ENCODE measurements at regions not wholly inside any gene's neighbourhood (a gene's known extent, or its start where the extent isn't known, plus 50 kb on each side); places are given as distances from the start of the nearest gene placed in this dataset.
"Not testable (repeated sequence)": the region's sequence is repeated elsewhere in the genome, so short reads cannot be mapped to it uniquely, and the experiment has no call there.

DNA sequence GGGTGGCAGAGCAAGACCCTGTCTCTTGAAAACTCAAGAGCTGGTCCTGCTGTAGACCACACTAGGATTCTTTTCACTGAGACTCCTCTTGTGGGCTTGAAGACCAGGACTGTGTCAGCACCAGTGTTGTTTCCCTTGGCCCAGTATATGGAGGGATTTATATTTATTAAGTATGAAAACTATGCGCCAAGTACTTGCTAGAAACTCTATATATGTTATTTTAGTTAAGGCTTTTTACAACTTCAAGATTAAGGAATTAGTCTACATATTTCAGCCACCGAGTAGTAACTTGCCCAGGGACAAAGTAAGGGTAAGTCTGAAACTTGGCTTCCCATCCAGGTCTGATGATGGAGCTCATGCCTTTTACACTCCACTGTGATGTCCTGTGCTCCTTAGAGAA is 488.4 kb downstream of the PCNX1 start:
- DNase-seq: no peak
- H3K27ac ChIP-seq (ENCODE audit: insufficient read depth in 1 of 2, low read depth in 1 of 2, low read length in 2 of 2, poor library complexity in 1 of 2, severe bottlenecking in 2 of 2): no peak overlapping the region
- H3K9me3 ChIP-seq (ENCODE audit: control extremely low read depth in 1 of 5, control insufficient read depth in 4 of 5, insufficient read depth in 2 of 5, low read depth in 1 of 5, low read length in 4 of 5): no peaks in the 10 kb centered on the region
- CTCF ChIA-PET: interaction anchor here (1.8 kb wide), 1 partner anchor 15 kb away, joined by 3 read pairs; no protein-coding TSS in a partner anchor
- H3K36me3 ChIP-seq (ENCODE audit: control insufficient read depth in 4 of 4, insufficient read depth in 4 of 4, low read length in 3 of 4): no peaks in the 10 kb centered on the region
- H3K4me3 ChIP-seq (ENCODE audit: control insufficient read depth in 1 of 7, extremely low read depth in 1 of 7, insufficient read depth in 4 of 7, low read depth in 2 of 7, low read length in 6 of 7): no peak overlapping the region
- peaks cover 7 to 21% (median 19%) of the 10 kb centered on the region in 4 experiments for H3K4me1 ChIP-seq (ENCODE audit: control extremely low read depth in 1 of 4, control insufficient read depth in 4 of 4, insufficient read depth in 4 of 4, low read length in 3 of 4)
- POLR2A ChIA-PET: no interaction called here
- H3K27me3 ChIP-seq (replicated peaks in 2 of 5; ENCODE audit: control insufficient read depth in 4 of 5, insufficient read depth in 5 of 5, low read length in 4 of 5): no peaks in the 10 kb centered on the region
- WGBS (ENCODE audit: insufficient coverage): 100% methylated on average over 1 of the region's 2 CpGs

GRCh38 chr14:71396050-71396677 is 488.9 kb downstream of the PCNX1 start:
- no peak for DNase-seq
- peaks cover 7 to 26% (median 20%) of the 10 kb centered on the region in 4 experiments for H3K4me1 ChIP-seq (ENCODE audit: control extremely low read depth in 1 of 4, control insufficient read depth in 4 of 4, insufficient read depth in 4 of 4, low read length in 3 of 4)
- no peaks in the 10 kb centered on the region for H3K36me3 ChIP-seq (ENCODE audit: control insufficient read depth in 4 of 4, insufficient read depth in 4 of 4, low read length in 3 of 4)
- H3K27ac ChIP-seq (ENCODE audit: insufficient read depth in 1 of 2, low read depth in 1 of 2, low read length in 2 of 2, poor library complexity in 1 of 2, severe bottlenecking in 2 of 2): no peak overlapping the region
- no CpG with 5 or more reads among the region's 3 CpGs for WGBS (ENCODE audit: insufficient coverage)
- H3K9me3 ChIP-seq (ENCODE audit: control extremely low read depth in 1 of 5, control insufficient read depth in 4 of 5, insufficient read depth in 2 of 5, low read depth in 1 of 5, low read length in 4 of 5): no peaks in the 10 kb centered on the region
- ChIA-PET CTCF (interaction anchor here (1.8 kb wide), 1 partner anchor 15 kb away, joined by 3 read pairs; no protein-coding TSS in a partner anchor), POLR2A (no interaction called here)
- no peak overlapping the region for H3K4me3 ChIP-seq (ENCODE audit: control insufficient read depth in 1 of 7, extremely low read depth in 1 of 7, insufficient read depth in 4 of 7, low read depth in 2 of 7, low read length in 6 of 7)
- H3K27me3 ChIP-seq (replicated peaks in 2 of 5; ENCODE audit: control insufficient read depth in 4 of 5, insufficient read depth in 5 of 5, low read length in 4 of 5): no peaks in the 10 kb centered on the region

DNA sequence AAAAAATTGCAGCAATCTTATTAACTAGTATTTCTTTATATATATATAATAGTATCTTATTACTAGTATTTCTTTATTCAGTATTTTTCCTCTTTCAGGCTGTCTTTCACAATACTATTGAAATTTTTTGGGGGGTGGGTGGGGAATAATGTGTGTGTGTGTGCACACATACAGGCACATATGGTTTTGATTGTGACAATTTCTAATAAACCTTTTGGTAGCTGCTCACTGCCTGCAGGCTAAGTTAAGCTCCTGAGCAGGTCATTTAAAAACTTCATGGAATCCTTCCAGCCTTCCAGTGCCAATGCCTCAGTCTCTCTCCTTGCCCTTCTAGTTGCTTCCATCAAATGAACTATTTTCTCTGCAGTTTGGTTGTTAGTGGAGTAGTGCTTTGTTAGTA is 490.1 kb downstream of the PCNX1 start:
- peaks cover 7 to 26% (median 20%) of the 10 kb centered on the region in 4 experiments for H3K4me1 ChIP-seq (ENCODE audit: control extremely low read depth in 1 of 4, control insufficient read depth in 4 of 4, insufficient read depth in 4 of 4, low read length in 3 of 4)

GRCh38 chr14:71398450-71398849 is 491.2 kb downstream of the PCNX1 start:
- 100% methylated on average over 1 of the region's 3 CpGs for WGBS (ENCODE audit: insufficient coverage)
- ChIA-PET CTCF (interaction anchor here (0.7 to 1.7 kb wide), 4 partner anchors 33 to 261 kb away, joined by 3 to 5 read pairs (median 3); no protein-coding TSS in a partner anchor), POLR2A (no interaction called here)
- Histone ChIP-seq H3K36me3 (ENCODE audit: control insufficient read depth in 4 of 4, insufficient read depth in 4 of 4, low read length in 3 of 4) (no peaks in the 10 kb centered on the region), H3K27ac (ENCODE audit: insufficient read depth in 1 of 2, low read depth in 1 of 2, low read length in 2 of 2, poor library complexity in 1 of 2, severe bottlenecking in 2 of 2) (peak overlapping the region; percentile 58 to 78), H3K27me3 (replicated peaks in 2 of 5; ENCODE audit: control insufficient read depth in 4 of 5, insufficient read depth in 5 of 5, low read length in 4 of 5) (no peaks in the 10 kb centered on the region), H3K4me3 (ENCODE audit: control insufficient read depth in 1 of 7, extremely low read depth in 1 of 7, insufficient read depth in 4 of 7, low read depth in 2 of 7, low read length in 6 of 7) (no peak overlapping the region), H3K4me1 (ENCODE audit: control extremely low read depth in 1 of 4, control insufficient read depth in 4 of 4, insufficient read depth in 4 of 4, low read length in 3 of 4) (peaks cover 7 to 26% (median 20%) of the 10 kb centered on the region in 4 experiments), H3K9me3 (ENCODE audit: control extremely low read depth in 1 of 5, control insufficient read depth in 4 of 5, insufficient read depth in 2 of 5, low read depth in 1 of 5, low read length in 4 of 5) (no peaks in the 10 kb centered on the region)
- peak in 1 of 3 donors; percentile 2 for DNase-seq

More for the DNA sequence above, 490.1 kb downstream of the PCNX1 start:
- H3K4me3 ChIP-seq (ENCODE audit: control insufficient read depth in 1 of 7, extremely low read depth in 1 of 7, insufficient read depth in 4 of 7, low read depth in 2 of 7, low read length in 6 of 7): no peak overlapping the region
- CTCF ChIA-PET: interaction anchor here (0.8 kb wide), 1 partner anchor 17 kb away, joined by 3 read pairs; no protein-coding TSS in a partner anchor
- no peaks in the 10 kb centered on the region for H3K9me3 ChIP-seq (ENCODE audit: control extremely low read depth in 1 of 5, control insufficient read depth in 4 of 5, insufficient read depth in 2 of 5, low read depth in 1 of 5, low read length in 4 of 5)
- H3K27ac ChIP-seq (ENCODE audit: insufficient read depth in 1 of 2, low read depth in 1 of 2, low read length in 2 of 2, poor library complexity in 1 of 2, severe bottlenecking in 2 of 2): no peak overlapping the region
- no peaks in the 10 kb centered on the region for H3K36me3 ChIP-seq (ENCODE audit: control insufficient read depth in 4 of 4, insufficient read depth in 4 of 4, low read length in 3 of 4)
- POLR2A ChIA-PET: no interaction called here
- H3K27me3 ChIP-seq (replicated peaks in 2 of 5; ENCODE audit: control insufficient read depth in 4 of 5, insufficient read depth in 5 of 5, low read length in 4 of 5): no peaks in the 10 kb centered on the region
- DNase-seq: no peak

DNA sequence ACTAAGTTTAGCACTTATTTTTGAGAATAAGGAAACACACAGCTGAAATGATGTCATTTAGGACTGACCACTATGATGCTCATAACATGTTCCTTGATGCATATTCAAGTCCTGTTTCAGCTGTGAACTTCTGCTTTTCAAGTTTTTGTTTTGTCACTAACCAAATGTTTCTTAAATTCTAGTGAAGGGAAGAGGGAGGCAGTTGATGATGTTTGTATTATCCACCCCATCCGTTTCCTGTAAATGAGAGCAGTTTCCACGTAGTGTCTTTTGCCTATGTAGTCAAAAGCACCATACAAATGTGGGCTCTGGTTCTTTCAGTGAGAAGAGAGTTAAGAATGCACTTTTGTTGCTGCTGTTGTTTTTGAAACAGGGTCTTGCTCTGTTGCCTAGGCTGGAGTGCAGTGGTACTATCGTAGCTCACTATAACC is 491.8 kb downstream of the PCNX1 start:
- WGBS (ENCODE audit: insufficient coverage): no CpG with 5 or more reads among the region's 3 CpGs
- ChIA-PET CTCF (interaction anchor here (0.7 to 1.7 kb wide), 5 partner anchors 10 to 261 kb away, joined by 3 to 5 read pairs (median 3); no protein-coding TSS in a partner anchor), POLR2A (no interaction called here)
- H3K4me3 ChIP-seq (ENCODE audit: control insufficient read depth in 1 of 7, extremely low read depth in 1 of 7, insufficient read depth in 4 of 7, low read depth in 2 of 7, low read length in 6 of 7): no peak overlapping the region
- DNase-seq: peak; percentile 84 to 98 (median 95)
- peak overlapping the region; percentile 78 to 79 for H3K27ac ChIP-seq (ENCODE audit: insufficient read depth in 1 of 2, low read depth in 1 of 2, low read length in 2 of 2, poor library complexity in 1 of 2, severe bottlenecking in 2 of 2)
- H3K27me3 ChIP-seq (replicated peaks in 2 of 5; ENCODE audit: control insufficient read depth in 4 of 5, insufficient read depth in 5 of 5, low read length in 4 of 5): no peaks in the 10 kb centered on the region
- H3K4me1 ChIP-seq (ENCODE audit: control extremely low read depth in 1 of 4, control insufficient read depth in 4 of 4, insufficient read depth in 4 of 4, low read length in 3 of 4): peaks cover 7 to 26% (median 20%) of the 10 kb centered on the region in 4 experiments
- H3K36me3 ChIP-seq (ENCODE audit: control insufficient read depth in 4 of 4, insufficient read depth in 4 of 4, low read length in 3 of 4): no peaks in the 10 kb centered on the region
- H3K9me3 ChIP-seq (ENCODE audit: control extremely low read depth in 1 of 5, control insufficient read depth in 4 of 5, insufficient read depth in 2 of 5, low read depth in 1 of 5, low read length in 4 of 5): no peaks in the 10 kb centered on the region

DNA sequence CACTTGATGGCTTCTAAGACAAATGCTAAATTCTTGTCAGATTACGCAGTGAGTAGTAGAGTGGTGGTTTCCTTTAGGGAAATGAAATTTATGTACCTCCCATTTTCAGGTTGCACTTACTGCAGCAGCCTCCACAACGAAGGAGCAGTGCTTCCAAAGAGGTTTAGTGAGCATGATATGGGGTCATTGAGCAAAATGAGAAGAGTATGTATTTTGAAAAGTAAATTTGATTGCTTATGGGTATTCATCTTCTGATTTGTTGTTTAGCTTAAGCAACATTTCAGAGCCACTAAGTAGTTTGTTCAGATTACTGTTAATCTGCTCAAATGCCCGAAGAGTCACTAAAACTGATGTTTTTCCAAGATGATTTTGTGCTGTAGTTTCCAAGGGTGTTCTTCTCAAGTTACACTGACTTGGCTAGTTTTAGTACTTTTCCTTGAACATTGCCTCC is 493.6 kb downstream of the PCNX1 start:
- ChIA-PET POLR2A (no interaction called here), CTCF (interaction anchor here (0.6 to 1.6 kb wide), 4 partner anchors 10 to 159 kb away, joined by 4 to 5 read pairs (median 4); no protein-coding TSS in a partner anchor)
- H3K9me3 ChIP-seq (ENCODE audit: control extremely low read depth in 1 of 5, control insufficient read depth in 4 of 5, insufficient read depth in 2 of 5, low read depth in 1 of 5, low read length in 4 of 5): peaks cover 0 to 6% (median 0%) of the 10 kb centered on the region in 5 experiments
- H3K4me3 ChIP-seq (ENCODE audit: control insufficient read depth in 1 of 7, extremely low read depth in 1 of 7, insufficient read depth in 4 of 7, low read depth in 2 of 7, low read length in 6 of 7): peak overlapping the region in 1 of 7 experiments; percentile 19
- peaks cover 7 to 26% (median 20%) of the 10 kb centered on the region in 4 experiments for H3K4me1 ChIP-seq (ENCODE audit: control extremely low read depth in 1 of 4, control insufficient read depth in 4 of 4, insufficient read depth in 4 of 4, low read length in 3 of 4)
- WGBS (ENCODE audit: insufficient coverage): 29% methylated on average over 3 of the region's 3 CpGs
- DNase-seq: peak; percentile 31 to 82 (median 71)
- no peaks in the 10 kb centered on the region for H3K27me3 ChIP-seq (replicated peaks in 2 of 5; ENCODE audit: control insufficient read depth in 4 of 5, insufficient read depth in 5 of 5, low read length in 4 of 5)
- H3K36me3 ChIP-seq (ENCODE audit: control insufficient read depth in 4 of 4, insufficient read depth in 4 of 4, low read length in 3 of 4): no peaks in the 10 kb centered on the region
- H3K27ac ChIP-seq (ENCODE audit: insufficient read depth in 1 of 2, low read depth in 1 of 2, low read length in 2 of 2, poor library complexity in 1 of 2, severe bottlenecking in 2 of 2): peak overlapping the region in 1 of 2 experiments; percentile 36

DNA sequence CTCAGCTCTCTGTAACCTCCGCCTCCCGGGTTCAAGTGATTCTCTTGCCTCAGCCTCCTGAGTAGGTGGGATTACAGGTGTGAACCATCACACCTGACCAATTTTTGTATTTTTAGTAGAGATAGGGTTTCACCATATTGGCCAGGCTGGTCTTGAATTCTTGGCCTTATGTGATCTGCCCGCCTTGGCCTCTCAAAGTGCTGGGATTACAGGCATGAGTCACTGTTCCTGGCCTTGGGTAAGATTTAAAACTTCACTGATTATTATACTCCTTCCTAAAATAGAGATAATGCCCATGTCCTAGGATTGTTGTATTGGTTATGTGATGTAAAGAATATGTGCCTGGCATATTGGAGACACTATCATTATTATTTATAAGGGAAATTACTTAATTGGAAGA is 495.2 kb downstream of the PCNX1 start:
- H3K27ac ChIP-seq (ENCODE audit: insufficient read depth in 1 of 2, low read depth in 1 of 2, low read length in 2 of 2, poor library complexity in 1 of 2, severe bottlenecking in 2 of 2); DNase-seq; H3K9me3 ChIP-seq (ENCODE audit: control extremely low read depth in 1 of 5, control insufficient read depth in 4 of 5, insufficient read depth in 2 of 5, low read depth in 1 of 5, low read length in 4 of 5); H3K4me3 ChIP-seq (ENCODE audit: control insufficient read depth in 1 of 7, extremely low read depth in 1 of 7, insufficient read depth in 4 of 7, low read depth in 2 of 7, low read length in 6 of 7); H3K27me3 ChIP-seq (replicated peaks in 2 of 5; ENCODE audit: control insufficient read depth in 4 of 5, insufficient read depth in 5 of 5, low read length in 4 of 5); H3K36me3 ChIP-seq (ENCODE audit: control insufficient read depth in 4 of 4, insufficient read depth in 4 of 4, low read length in 3 of 4); POLR2A ChIA-PET: not testable (repeated sequence)
- peaks cover 7 to 26% (median 20%) of the 10 kb centered on the region in 4 experiments for H3K4me1 ChIP-seq (ENCODE audit: control extremely low read depth in 1 of 4, control insufficient read depth in 4 of 4, insufficient read depth in 4 of 4, low read length in 3 of 4)
- 100% methylated on average over 2 of the region's 3 CpGs for WGBS (ENCODE audit: insufficient coverage)
- CTCF ChIA-PET: interaction anchor here (0.9 to 1.6 kb wide), 2 partner anchors 78 to 351 kb away, joined by 3 to 4 read pairs; no protein-coding TSS in a partner anchor
